ENCODE measurements at regions not wholly inside any gene's neighbourhood (a gene's known extent, or its start where the extent isn't known, plus 50 kb on each side); places are given as distances from the start of the nearest gene placed in this dataset.

- TF ChIP-seq TCF12 (IDR thresholded peaks at IDR 0.05; ENCODE audit: low read depth) (no peak), EGR1 (IDR thresholded peaks at IDR 0.05) (no peak), RAD21 (IDR thresholded peaks at IDR 0.05; ENCODE audit: low read depth) (no peak), FOXM1 (IDR thresholded peaks at IDR 0.05; ENCODE audit: borderline replicate concordance, low read depth) (no peak), ZBTB7A (IDR thresholded peaks at IDR 0.05; ENCODE audit: low read depth) (no peak), NFIC (IDR thresholded peaks at IDR 0.05) (no peak), EP300 (IDR thresholded peaks at IDR 0.05; ENCODE audit: borderline replicate concordance) (no peak), REST (IDR thresholded peaks at IDR 0.05; ENCODE audit: low read depth) (no peak), CEBPB (IDR thresholded peaks at IDR 0.05) (no peak), TAF1 (IDR thresholded peaks at IDR 0.05; ENCODE audit: low read depth) (no peak), USF1 (IDR thresholded peaks at IDR 0.05) (no peak), MAX (IDR thresholded peaks at IDR 0.05) (no peak)
Observed at GRCh38 chr1:219350172-219350931, 176.7 kb downstream of the LYPLAL1 start.

- TF ChIP-seq REST (IDR thresholded peaks at IDR 0.05; ENCODE audit: low read depth) (no peak), NFIC (IDR thresholded peaks at IDR 0.05) (peak; percentile 18; the same call in 1 of the 2 replicates)
Observed at GRCh38 chr1:219347921-219348391, 174.3 kb downstream of the LYPLAL1 start.

- no peak for TF ChIP-seq REST (IDR thresholded peaks at IDR 0.05; ENCODE audit: low read depth)
- TF ChIP-seq EP300 (IDR thresholded peaks at IDR 0.05; ENCODE audit: borderline replicate concordance) = no peak
- TF ChIP-seq TEAD4 (IDR thresholded peaks at IDR 0.05) = no peak
- TF ChIP-seq YY1 (IDR thresholded peaks at IDR 0.05; ENCODE audit: low read depth) = no peak
- no peak for TF ChIP-seq NFIC (IDR thresholded peaks at IDR 0.05)
- no peak for TF ChIP-seq CREB1 (IDR thresholded peaks at IDR 0.05; ENCODE audit: low read depth)
- no peak for TF ChIP-seq CEBPB (IDR thresholded peaks at IDR 0.05)
- TF ChIP-seq RAD21 (IDR thresholded peaks at IDR 0.05; ENCODE audit: low read depth) = no peak
- no peak for TF ChIP-seq FOXM1 (IDR thresholded peaks at IDR 0.05; ENCODE audit: borderline replicate concordance, low read depth)
- TF ChIP-seq EGR1 (IDR thresholded peaks at IDR 0.05) = no peak
- no peak for TF ChIP-seq MAX (IDR thresholded peaks at IDR 0.05)
- TF ChIP-seq TAF1 (IDR thresholded peaks at IDR 0.05; ENCODE audit: low read depth) = no peak
- no peak for TF ChIP-seq ZBTB7A (IDR thresholded peaks at IDR 0.05; ENCODE audit: low read depth)
- TF ChIP-seq USF1 (IDR thresholded peaks at IDR 0.05) = no peak
- TF ChIP-seq TCF12 (IDR thresholded peaks at IDR 0.05; ENCODE audit: low read depth) = no peak
Observed at GRCh38 chr1:219347376-219347775, 173.7 kb downstream of the LYPLAL1 start.

GRCh38 chr1:219345953-219346352 lies 172.3 kb downstream of the LYPLAL1 start:
- TF ChIP-seq ZBTB7A (IDR thresholded peaks at IDR 0.05; ENCODE audit: low read depth) (no peak), TCF12 (IDR thresholded peaks at IDR 0.05; ENCODE audit: low read depth) (no peak), CREB1 (IDR thresholded peaks at IDR 0.05; ENCODE audit: low read depth) (no peak), FOXM1 (IDR thresholded peaks at IDR 0.05; ENCODE audit: borderline replicate concordance, low read depth) (no peak), REST (IDR thresholded peaks at IDR 0.05; ENCODE audit: low read depth) (no peak), TEAD4 (IDR thresholded peaks at IDR 0.05) (no peak), EGR1 (IDR thresholded peaks at IDR 0.05) (no peak), YY1 (IDR thresholded peaks at IDR 0.05; ENCODE audit: low read depth) (no peak), TAF1 (IDR thresholded peaks at IDR 0.05; ENCODE audit: low read depth) (no peak), CEBPB (IDR thresholded peaks at IDR 0.05) (no peak), MAX (IDR thresholded peaks at IDR 0.05) (no peak), NFIC (IDR thresholded peaks at IDR 0.05) (no peak), RAD21 (IDR thresholded peaks at IDR 0.05; ENCODE audit: low read depth) (no peak), EP300 (IDR thresholded peaks at IDR 0.05; ENCODE audit: borderline replicate concordance) (no peak), USF1 (IDR thresholded peaks at IDR 0.05) (no peak)
